Suprapubic skin (tissue), 4 donors: ENCODE measurements at regions not wholly inside any gene's neighbourhood (a gene's known extent, or its start where the extent isn't known, plus 50 kb on each side); places are given as distances from the start of the nearest gene placed in this dataset.

Experiments
- EP300 ChIP-seq: sonication (generic); formaldehyde crosslinking; IDR thresholded peaks from one replicate; pipeline ENCODE4 v1.6.1; 2017; ENCODE audit warnings: antibody characterized with exemption
- POLR2A ChIP-seq, 2 donors: fragments of 450-650 bp; IDR thresholded peaks; one replicate each; pipeline ENCODE4 v1.6.1; 2017; ENCODE audit warnings: antibody characterized with exemption in 2 of 2, mild to moderate bottlenecking in 2 of 2, moderate library complexity in 2 of 2
- POLR2AphosphoS5 ChIP-seq, 3 donors: sonication (generic); formaldehyde crosslinking; IDR thresholded peaks; one replicate each; pipeline ENCODE4 v1.6.1; 2017; ENCODE audit warnings: antibody characterized with exemption in 3 of 3
- TF ChIP-seq, protein P1 (sequence below), 2 donors: fragments of 200-600 bp in 1 of 2; fragments of 450-650 bp in 1 of 2; sonication (generic) in 1 of 2; IDR thresholded peaks; one replicate each; pipeline ENCODE4 v1.5.1; 2016 to 2019; ENCODE audit warnings: antibody characterized with exemption in 2 of 2, mild to moderate bottlenecking in 1 of 2, moderate library complexity in 1 of 2

DNA sequence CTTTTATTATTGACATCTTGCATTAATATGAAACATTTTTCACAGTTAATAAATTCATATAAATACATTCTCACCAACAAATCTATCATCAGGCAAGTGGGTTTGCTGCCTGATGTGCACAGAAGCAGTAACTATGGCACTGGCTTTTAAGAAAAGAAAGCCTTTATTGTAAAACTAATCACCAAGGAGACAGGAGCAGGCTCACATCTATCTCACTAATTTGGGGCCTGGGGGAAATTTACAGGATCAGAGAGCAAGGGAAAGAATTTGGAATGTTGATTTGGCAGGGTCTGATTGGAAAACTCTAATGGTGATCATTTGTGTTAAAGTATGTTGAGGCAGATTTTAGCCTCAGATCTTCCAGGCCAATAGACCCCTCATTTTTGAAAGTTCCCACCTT, 605.7 kb downstream of the POM121L12 start:
- TF ChIP-seq, protein P1, sequence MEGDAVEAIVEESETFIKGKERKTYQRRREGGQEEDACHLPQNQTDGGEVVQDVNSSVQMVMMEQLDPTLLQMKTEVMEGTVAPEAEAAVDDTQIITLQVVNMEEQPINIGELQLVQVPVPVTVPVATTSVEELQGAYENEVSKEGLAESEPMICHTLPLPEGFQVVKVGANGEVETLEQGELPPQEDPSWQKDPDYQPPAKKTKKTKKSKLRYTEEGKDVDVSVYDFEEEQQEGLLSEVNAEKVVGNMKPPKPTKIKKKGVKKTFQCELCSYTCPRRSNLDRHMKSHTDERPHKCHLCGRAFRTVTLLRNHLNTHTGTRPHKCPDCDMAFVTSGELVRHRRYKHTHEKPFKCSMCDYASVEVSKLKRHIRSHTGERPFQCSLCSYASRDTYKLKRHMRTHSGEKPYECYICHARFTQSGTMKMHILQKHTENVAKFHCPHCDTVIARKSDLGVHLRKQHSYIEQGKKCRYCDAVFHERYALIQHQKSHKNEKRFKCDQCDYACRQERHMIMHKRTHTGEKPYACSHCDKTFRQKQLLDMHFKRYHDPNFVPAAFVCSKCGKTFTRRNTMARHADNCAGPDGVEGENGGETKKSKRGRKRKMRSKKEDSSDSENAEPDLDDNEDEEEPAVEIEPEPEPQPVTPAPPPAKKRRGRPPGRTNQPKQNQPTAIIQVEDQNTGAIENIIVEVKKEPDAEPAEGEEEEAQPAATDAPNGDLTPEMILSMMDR (IDR thresholded peaks at IDR 0.05), result no peak
- TF ChIP-seq POLR2A (IDR thresholded peaks at IDR 0.05), result no peak
- no peak for TF ChIP-seq POLR2AphosphoS5 (IDR thresholded peaks at IDR 0.05)
- no peak for TF ChIP-seq EP300
